Hypothalamus (tissue), 51 donors: ENCODE measurements at regions not wholly inside any gene's neighbourhood (a gene's known extent, or its start where the extent isn't known, plus 50 kb on each side); places are given as distances from the start of the nearest gene placed in this dataset.
"Not testable (repeated sequence)": the region's sequence is repeated elsewhere in the genome, so short reads cannot be mapped to it uniquely, and the experiment has no call there.

Source experiments
- DNase-seq, 51 donors: peaks; one replicate each; lab custom pipeline; 2025; lab: John Stamatoyannopoulos, UW

DNA sequence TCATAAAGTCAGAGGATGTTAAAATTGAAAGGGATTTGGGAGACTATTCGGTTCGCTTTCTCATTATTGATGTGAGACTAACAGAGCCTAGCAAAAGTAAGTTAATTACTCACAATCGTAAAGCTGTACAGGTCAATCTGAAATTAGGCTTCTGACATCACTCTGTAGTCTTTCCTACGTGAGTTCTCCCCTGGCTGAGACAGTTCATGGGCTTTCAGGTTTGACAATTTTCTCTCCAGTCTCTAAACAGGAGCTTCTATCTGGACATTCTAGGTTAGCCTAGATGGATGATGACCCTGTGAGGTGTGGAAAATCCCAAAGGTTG, 77.5 kb upstream of the VKORC1L1 start:
- DNase-seq: not testable (repeated sequence)

DNA sequence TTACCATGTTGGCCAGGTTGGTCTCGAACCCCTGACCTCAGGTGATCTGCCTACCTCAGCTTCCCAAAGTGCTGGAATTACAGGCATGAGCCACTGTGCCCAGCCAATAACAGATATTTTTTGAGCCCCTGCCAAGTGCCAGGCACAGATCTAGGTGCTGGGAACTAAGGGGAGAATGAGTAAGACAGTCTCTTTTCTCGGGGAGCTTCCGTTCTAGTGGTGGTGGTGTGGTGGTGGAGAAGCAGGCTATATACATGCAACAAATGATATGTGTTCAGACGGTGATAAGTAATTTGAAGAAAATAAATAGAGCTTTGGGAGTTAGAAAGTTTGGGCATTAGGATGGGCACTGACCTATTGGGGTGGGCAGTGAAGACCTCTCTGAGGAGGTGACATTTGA, 76.7 kb upstream of the VKORC1L1 start:
- no peak for DNase-seq

DNA sequence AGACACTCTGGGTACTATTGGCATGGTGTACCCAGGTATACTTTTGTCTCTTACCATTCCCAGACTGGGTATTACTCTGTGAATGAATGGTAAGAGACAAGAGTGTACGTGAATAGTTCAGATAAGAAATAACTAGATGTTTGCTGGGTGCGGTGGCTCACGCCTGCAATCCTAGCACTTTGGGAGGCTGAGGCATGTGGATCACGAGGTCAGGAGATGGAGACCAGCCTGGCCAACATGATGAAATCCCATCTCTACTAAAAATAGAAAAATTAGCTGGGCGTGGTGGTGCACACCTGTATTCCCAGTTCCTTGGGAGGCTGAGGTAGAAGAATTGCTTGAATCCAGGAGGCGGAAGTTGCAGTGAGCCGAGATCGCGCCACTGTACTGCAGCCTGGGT, 75.8 kb upstream of the VKORC1L1 start:
- DNase-seq: not testable (repeated sequence)

DNA sequence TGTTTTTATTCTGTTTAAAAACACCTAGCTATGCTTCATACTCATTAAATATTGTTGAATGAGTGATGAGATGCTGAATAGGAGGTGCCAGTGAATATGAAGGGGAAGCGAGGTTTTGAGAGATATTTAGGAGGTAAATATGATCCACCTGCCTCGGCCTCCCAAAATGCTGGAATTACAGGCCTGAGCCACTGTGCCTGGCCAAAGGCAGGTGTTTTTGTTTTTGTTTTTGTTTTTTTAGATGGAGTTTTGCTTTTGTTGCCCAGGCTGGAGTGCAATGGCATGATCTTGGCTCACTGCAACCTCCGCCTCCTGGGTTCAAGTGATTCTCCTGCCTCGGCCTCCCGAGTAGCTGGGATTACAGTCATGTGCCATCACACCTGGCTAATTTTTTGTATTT, 75.3 kb upstream of the VKORC1L1 start:
- not testable (repeated sequence) for DNase-seq

DNA sequence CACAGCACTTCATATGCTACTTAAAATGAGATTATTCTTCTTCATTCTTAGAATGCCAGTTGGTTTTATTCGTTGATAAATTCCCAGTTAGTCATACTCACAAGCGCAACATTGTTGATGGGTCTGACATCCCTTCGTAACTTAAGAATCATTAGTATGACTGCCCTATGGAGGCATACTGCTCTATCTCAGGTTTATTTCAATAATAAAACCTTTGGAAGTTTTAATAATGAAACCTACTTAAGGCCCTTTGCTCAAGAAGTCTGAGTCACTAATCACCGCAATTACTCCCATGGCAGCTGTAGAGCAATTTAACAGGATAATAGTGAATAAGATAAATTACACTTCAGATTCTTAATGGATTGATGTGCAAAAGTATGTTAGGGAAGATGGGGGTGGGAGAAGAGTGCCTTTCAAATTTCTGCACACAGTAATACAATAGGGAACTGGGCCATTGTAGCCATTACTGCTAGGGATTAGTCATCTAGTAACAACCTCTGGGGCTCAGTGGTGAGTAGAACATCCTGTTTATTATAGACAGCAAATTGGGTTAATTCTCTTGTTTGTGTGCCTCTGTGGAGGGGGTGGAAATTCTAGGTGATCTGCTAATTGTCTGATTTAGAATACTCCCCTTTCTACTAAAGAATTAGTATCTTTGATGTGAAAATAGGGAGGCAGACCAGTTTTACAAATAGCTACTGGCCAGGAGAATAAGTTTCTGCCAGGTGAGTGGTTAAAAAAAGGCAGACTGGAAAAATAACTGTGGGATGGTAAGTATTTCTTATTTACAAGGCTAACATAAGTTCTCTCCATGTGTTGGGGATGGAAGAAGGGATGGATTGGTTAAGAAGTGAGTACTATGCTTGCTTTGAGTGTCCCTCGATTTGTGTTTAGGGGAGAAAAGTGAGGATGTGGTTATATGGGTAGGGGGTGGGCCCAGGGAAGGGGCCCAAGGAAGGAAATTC, 74.5 kb upstream of the VKORC1L1 start:
- DNase-seq: no peak

DNA sequence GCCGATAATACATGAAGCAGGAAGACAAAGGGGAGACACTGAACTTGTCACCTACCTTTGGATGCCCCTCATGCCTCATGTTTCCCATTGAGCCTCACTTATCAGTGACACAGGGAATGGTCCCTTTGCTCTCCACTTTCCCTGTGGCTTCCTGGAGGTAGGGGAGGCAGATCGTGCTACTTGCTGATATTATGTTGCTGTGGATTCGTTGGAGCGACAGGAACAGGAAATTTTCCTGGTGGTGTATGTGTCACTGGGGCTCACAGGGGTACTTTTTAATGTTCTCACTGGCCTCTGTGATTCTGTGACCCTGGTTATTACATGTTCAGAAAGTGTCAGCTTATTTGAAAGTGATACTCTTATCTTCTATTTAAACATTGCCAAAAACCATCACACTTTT, 72.7 kb upstream of the VKORC1L1 start:
- DNase-seq: not testable (repeated sequence)

DNA sequence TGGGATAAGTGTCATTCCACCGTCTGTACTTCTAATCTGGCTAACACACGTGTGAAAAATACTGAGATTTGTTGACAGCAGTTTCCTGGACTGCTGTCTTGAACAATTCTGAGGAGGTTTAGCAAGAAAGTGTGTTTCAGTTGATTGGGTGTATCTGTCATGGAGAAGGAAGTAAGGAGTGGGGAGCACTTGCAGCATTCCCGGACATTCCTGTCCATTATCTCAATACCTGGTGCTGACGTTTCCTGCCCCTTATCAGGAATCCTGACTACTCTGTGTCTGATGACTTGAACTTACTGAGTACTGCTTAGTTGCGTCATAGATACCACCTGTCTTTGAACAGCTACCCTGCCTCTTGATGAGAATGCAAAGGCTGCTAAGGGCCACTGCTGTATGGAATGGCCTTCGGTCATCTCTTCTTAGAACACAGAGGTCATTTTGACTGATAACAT, 72.0 kb upstream of the VKORC1L1 start:
- no peak for DNase-seq

DNA sequence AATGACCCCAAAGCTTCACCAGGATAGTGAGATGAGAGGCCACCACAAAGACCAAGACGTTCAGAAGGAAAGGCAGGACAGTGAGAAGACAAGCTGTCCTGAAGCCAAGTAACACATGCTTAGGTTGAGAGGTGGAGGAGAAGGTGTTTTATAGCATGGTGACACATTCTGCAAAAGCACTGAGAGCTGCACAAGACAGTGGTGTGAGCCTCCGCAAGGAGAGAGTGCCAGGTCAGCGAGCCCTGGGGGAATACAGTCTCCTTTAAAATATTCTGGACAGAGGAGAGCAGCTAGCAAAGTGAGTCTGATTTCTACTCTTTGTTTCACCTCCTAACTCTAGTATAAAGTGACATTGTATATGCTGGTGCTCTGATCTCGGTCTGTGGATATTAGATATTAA, 68.0 kb upstream of the VKORC1L1 start:
- DNase-seq: no peak

DNA sequence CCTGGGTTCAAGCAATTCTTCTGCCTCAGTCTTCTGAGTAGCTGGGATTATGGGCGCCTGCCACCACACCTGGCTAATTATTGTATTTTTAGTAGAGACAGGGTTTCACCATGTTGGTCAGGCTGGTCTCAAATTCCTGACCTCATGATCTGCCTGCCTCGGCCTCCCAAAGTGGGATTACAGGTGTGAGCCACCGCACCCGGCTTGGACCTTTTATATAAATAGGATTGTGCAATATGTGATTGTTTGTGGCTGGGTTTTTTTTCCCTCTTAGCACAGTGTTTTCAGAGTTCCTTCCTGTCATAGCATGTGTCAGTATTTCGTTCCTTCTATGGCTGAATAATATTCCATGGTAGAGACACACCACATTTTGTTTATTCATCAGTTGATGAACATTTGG, 65.8 kb upstream of the VKORC1L1 start:
- DNase-seq: not testable (repeated sequence)

DNA sequence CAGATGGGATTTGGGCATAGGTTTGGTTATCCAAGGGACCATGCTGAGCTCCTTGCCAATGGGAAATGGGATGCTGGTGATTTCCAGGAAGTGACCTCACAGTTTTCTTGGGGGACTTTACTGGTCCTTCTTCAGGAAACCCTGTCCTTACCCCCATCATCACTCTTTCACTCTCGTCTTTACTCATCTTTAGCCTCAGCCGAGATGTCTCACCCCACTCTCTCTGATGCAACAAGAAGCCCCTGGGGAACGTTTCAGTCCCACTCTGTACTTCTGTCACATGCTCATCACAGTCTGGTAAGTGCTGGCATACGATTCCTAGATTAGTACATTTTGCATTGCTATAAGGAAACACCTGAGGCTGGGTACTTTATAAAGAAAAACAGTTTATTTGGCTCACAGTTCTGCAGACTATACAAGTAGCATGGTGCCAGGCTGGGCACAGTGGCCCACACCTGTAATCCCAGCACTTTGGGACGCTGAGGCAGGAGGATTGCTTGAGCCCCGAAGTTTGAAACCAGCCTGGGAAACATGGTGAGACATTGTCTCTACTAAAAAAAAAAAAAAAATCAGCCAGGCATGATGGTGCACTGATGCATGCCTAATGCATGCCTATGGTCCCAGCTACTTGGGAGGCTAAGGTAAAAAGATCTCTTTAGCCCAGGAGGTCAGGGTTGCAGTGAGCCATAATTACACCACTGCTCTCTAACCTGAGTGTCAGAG, 63.5 kb upstream of the VKORC1L1 start:
- DNase-seq: no peak

DNA sequence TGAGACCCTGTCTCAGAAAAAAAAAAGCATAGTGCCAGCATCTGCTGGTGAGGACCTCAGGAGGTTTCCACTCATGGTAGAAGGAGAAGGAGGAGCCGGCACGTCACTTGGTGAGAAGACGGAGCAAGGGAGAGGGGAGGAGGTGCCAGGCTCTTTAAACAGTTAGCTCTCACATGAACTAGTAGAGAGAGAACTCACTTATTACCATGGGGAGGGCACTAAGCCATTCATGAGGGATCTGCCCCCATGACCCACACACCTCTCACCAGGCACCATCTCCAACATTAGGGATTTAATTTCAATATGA, 62.9 kb upstream of the VKORC1L1 start:
- no peak for DNase-seq

DNA sequence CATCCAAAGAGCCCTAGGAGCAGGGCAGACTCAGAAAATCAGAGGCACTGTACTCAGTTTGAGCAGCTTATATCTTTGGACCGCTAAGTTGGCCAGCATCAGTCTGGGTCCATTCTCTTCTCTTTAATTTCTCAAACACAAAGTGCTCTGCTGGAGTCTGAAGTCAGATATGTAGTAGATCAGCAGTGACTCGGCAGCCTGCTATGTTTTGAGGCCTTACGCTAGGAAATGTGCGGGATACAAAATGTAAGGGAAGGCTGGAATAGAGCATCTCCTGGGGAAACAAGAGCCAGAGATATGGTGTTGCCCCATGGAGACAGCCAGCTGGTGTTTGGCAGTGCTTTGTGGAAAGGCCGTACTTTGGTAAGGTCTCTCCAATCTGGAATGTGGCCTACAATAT, 60.6 kb upstream of the VKORC1L1 start:
- no peak for DNase-seq

DNA sequence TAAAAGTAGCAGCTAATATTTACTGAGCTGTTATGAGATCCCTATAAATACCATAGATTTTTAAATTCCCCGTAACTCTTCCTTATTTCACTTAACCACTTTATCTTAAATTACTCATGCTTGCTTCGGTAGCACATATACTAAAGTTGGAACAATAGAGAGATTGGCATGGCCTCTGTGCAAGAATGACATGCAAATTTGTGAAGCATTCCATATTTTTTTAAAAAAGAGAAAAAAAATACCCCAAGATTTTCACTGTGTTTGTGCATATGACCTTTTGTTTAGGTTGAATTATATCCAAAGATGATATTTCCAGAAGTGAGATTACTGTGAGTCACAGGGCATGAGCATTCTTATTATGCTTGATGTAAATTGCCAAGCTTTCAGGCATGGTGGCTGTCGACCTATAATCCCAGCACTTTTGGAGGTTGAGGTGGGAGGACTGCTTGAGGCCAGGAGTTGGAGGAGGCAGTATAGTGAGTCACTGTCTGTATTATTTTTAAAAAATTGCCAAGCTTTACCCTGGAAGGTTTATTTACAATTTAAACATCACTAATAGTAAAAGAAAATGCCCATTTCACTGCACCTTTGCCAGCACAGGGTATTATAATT, 58.2 kb upstream of the VKORC1L1 start:
- not testable (repeated sequence) for DNase-seq

DNA sequence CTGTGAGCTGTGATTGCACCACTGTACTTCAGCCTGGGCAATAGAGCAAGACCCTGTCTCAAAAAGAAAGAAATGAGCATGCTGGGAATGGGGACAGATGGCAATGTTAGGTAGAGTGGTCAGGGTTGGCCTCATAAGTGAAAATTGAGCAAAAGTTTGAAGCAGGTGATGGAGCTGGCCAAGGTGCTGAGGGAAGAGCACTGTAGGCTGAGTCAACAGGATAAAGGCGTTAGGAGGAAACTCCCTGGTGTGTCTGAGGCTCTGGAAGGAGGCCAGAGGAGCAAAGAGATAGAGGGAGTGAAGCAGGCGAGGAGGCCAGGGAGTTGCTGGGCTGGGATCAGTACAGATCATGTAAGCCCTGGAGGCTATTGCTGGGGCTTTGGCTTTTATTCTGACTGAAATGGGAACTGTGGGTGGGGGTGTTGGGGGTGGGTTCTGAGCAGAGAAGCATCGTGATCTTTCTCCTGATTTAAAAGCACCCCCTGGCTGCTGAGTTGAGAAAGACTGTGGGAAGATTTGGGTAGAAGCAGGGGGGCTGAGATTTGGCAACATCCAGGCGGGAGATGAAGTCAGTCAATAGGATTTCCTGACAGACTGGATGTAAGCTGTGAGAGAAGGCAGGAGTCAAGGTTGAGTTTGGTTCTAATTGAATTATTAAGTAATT, 52.5 kb upstream of the VKORC1L1 start:
- no peak for DNase-seq
